ENCODE measurements at regions not wholly inside any gene's neighbourhood (a gene's known extent, or its start where the extent isn't known, plus 50 kb on each side); places are given as distances from the start of the nearest gene placed in this dataset.
"Not testable (repeated sequence)": the region's sequence is repeated elsewhere in the genome, so short reads cannot be mapped to it uniquely, and the experiment has no call there.

DNA sequence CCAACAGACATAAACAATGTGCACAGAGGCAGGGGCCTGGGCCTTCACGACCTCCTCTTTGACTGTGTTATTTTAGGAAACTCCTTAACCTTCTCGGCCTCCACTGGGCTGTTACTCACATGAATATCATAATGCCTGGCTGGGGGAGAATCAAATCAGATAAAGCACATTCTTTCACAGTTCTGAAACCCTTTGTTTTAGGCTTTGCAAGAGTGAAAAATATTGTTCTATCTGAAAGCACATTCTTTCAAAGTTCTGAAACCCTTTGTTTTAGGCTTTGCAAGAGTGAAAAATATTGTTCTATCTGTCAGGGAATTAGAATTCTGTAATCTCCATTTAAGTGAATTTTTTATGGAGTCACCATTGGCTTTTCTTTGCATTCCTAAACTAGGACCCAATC, 50.7 kb upstream of the SYNDIG1 start:
- no peak for DNase-seq

DNA sequence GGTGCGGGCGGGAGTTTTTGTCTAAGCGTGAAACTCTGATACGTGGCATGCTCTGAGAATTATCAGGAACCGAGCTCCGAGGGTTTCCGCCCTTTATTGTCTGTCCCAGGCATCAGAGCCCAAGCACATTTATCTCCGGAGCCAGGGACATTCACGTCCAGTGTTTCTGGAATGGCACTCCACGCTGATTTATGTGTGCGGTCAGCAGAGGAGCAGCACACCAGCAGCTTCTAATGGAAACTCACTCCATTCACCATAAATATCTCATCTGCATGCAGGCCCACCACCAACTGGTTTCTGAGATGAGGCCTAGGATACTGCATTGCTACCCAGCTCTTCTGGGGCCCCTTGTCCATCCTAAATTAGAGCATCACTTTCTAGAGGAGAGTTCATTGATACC, 51.9 kb upstream of the SYNDIG1 start:
- no peak for DNase-seq

DNA sequence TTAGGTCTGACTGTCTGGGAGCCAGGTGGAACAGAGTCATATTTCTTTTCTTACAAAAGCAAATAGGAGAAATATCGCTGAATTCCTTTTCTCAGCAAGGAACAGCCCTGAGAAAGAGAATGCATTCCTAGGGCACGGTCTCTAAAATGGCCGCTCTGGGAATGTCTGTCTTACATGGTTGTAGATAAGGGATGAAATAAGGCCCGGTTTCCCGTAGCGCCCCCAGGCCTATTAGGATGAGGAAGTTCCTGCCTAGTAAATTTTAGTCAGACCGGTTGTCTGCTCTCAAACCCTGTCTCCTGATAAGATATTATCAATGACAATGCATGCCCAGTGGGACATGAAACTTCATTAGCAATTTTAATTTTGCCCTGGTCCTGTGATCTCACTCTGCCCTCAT, 54.0 kb upstream of the SYNDIG1 start:
- not testable (repeated sequence) for DNase-seq

- DNase-seq = no peak
Measured at GRCh38 chr20:24411834-24412216, 57.6 kb upstream of the SYNDIG1 start.

DNA sequence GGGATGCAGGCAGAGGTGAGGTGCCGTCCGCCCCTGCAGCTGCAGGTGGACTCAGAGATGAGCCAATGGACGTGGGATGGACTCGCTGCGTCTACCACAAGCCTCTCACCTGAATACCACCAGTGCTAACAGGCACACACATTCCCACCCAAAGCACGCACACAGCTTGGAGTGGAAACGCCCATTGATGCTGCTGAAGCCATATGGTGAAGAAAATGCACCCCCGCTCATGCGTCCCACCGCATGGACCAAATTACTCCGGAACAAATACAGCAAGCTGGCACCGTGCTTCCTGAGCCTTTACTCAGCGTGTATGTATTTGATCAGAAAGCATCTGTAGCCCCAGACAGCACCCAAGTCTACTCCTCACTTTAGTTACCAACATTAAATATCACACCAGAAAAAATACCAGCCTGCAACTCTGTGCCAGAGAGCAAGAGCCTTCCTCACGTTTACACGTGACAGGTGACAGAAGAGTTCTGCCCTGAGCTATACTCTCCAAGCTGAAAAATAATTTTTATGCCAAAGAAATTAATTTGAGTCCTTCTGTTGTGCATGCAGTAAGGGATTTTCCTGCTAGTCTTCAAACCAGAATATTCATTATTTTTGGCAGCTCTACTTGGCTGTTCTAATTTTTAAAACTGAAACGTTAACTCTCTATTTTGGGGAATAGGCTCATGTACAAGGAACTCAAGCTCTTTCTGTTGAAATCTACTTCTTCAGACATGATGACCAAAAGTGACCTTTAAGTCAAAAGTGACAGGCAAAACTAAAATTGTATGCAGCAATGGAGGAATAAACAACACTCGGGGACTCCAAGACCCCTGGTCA, 58.2 kb upstream of the SYNDIG1 start:
- DNase-seq = no peak

GRCh38 chr20:24407151-24407550, 62.3 kb upstream of the SYNDIG1 start:
- DNase-seq = no peak

DNA sequence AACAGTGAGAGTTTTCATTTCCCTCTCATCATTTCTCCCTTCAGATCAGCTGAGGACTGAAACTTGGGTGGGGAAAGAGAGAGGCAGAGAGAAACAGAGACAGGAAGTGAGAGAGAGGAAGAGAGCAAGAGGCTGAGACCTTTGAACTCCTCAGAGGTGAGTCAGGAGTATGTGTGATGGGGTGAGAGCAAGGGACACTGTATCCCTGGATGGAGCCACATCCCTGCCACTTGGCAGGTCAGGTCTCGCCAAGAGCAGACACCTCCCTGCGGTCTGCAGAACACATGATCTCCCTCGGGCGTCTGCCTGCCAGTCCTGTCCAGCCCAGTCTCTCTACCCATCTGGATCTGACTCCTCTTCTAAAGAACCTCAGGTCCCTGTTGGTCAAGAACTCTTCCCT, 62.7 kb upstream of the SYNDIG1 start:
- no peak for DNase-seq

DNA sequence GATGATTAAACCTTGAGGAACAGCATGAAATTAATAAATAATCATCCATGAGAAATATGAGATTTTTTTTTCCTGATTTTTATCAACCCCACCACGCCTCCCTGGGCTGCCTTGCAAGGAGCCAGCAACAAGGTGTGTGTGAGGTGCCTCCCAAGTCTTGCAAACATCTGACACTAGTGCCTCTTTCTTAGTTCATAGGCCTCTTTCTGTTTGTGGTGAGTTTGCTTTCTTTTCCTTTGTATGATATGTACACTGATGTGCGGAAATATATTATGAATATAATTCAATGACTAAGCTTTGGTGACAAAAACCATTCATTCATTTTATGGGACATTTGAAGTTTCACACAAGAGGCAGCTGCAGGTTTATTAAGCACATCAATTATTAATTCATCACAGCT, 63.2 kb upstream of the SYNDIG1 start:
- DNase-seq = no peak

GRCh38 chr20:24405810-24406209, 63.6 kb upstream of the SYNDIG1 start:
- DNase-seq = no peak

DNA sequence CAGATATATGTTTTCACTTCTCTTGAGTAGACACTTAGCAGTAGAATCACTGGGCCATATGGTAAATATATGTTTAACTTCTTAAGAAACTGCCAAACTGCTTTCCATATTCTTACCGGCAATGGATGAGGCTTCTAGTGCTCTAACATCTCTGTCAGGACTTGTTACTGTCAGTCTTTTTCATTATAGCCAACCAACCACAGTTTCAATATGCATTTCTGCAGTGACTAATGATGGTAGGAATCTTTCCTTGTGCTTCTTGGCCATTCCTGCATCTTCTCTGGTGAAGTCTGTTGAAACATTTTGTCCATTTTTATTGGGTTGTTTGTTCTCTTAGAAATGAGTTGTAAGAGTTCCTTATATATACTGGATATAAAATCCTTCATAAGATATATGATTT, 66.0 kb upstream of the SYNDIG1 start:
- DNase-seq = no peak

DNA sequence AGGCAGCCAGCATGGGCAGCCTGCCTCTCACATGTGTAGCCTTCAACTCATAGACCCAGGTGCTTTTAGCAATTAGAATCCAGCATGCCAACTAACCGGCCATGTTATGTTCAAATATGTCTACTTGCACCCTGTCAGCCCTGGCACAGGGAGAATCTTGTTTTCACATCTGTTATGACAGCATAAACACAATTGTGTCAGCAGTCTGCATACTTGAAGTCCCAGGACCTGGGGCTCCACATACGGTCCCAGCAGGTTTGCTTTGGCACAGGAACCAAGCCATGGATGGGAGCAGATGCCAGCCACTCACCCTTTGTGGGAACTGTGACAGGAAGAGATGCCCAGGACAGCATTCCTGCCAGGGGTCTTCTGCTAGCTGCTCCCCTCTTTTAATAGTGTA, 67.2 kb upstream of the SYNDIG1 start:
- DNase-seq = no peak

- no peak for DNase-seq
Measured at GRCh38 chr20:24395151-24395550, 74.3 kb upstream of the SYNDIG1 start.

- no peak for DNase-seq
Measured at GRCh38 chr20:24393903-24394302, 75.5 kb upstream of the SYNDIG1 start.

- DNase-seq = no peak
Measured at GRCh38 chr20:24392612-24393011, 76.8 kb upstream of the SYNDIG1 start.

GRCh38 chr20:24389686-24390085, 79.7 kb upstream of the SYNDIG1 start:
- no peak for DNase-seq

DNA sequence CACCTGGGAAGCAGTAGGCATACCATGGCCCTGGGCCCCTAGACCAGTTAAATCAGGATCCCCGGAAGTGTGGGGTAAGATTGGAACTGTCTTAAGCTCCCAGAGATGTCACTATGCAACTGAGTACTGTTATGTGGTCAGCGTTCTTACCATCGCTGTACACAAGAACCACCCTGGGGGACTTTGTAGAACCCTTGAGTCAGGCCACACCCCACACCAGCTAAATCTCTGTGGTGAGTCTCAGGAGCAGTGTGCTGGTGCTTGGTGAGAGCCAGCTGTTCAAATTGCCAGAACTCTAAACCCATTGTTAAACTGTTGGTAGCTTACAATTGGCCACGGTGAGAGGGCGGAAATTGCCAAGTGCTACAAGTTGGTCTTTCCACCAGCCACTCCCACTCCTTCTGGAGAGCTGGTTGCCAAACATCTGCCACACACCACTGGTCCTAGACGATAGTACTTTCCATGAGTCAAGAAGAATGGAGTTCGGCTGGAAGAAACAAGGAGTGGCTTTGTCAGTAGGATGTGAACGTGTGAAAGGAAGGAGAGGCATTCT, 80.5 kb upstream of the SYNDIG1 start:
- DNase-seq = no peak

DNA sequence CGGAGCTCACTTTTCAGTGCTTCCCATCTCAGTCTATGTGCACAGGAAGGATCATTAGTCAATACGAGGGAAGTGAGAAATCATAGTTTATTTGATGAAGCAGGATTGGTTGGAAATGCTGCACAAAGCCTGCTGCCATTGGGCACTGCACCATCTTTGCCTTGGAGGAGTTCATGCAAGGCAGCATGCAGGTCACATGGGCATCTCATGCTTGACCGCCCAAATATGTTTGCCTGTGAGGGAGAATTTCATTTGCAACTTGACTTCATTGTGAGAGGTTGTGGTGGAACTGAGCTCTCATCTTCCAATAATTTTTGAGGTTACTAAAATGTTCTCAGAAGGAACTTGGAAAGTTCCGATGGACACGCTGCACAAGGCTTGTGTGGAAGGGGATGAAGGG, 83.9 kb upstream of the SYNDIG1 start:
- no peak for DNase-seq

DNA sequence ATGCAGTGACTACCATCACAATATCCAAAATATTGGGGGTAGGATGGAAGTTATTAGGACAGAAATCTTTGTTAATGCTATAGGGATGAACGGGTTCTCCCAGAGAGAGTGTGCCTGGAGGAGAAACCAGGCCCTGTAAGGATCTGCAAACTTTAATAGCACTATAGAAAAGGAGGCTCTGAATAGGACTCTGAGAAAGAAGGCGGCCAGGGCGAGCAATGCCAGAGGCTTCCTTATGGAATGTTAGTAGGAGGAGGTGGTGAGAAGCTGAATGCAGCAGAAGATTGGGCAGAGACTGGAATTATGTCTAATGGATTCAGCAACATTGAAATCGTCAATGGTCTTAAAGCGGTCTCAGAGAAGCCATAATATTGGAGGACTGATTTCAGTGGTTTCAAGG, 84.6 kb upstream of the SYNDIG1 start:
- no peak for DNase-seq

DNA sequence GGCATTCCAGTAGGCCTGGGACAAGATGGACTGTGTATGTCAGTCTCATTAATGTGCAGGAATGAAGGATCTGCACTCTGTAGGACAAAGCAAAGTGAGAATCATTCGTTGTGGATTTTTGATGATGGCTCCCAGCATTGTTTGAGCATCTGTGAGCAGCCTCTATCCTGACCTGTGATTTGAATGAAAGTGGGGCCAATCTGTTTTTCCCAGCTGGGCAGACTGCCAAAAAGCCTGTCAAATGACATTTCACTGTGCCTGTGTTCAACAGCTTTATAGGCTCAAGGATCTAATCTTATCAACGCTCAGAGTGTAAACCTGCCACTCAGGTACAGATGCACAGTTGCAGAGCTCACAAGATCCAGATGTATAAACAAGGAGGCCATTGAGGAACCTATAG, 86.7 kb upstream of the SYNDIG1 start:
- no peak for DNase-seq

- no peak for DNase-seq
Measured at GRCh38 chr20:24382331-24382730, 87.1 kb upstream of the SYNDIG1 start.

DNA sequence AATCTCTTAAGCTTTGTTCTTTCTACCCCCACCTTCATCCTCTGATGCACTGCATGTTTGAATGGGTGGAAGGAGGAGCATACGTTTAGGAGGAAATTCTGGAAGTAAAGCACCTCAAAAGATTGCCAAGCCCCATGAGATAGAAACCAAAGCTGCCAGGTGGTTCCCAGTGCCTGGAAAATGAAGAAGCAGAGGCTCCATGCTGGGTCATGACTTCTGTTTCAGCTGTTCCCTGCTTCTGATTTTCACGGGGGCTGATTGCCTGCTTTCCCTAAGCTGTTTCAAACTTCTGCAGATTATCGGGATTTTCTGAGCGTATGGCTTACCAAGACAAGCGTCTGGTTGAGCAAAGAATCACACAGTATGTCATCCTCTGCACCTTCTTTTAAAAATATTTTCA, 87.5 kb upstream of the SYNDIG1 start:
- DNase-seq = no peak

DNA sequence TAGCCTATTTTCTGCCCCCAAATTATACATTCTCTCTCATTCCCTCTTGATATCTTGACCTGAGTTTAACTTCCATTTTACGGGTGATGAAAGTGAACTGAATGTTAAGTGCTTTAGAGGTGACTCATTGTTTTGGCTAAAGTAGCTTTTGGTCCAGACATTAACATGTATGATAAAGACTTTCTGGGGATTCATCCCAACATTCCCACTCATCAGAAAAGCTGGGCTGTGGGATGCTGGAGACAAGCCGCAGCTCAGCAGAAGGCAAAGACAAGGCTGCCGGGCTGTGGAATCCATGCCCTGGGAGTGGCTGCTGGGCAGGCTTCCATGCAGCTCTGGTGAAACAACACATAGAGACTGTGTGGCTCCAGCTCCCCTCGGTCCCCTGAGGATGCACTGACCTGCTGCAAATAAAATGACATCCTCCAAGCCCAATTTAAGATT, 89.9 kb upstream of the SYNDIG1 start:
- DNase-seq = no peak

GRCh38 chr20:24378661-24379483, 90.6 kb upstream of the SYNDIG1 start:
- DNase-seq = no peak
